SK-N-MC (cell line): ENCODE measurements at regions not wholly inside any gene's neighbourhood (a gene's known extent, or its start where the extent isn't known, plus 50 kb on each side); places are given as distances from the start of the nearest gene placed in this dataset.

ENCODE experiments used
- EZH2 ChIP-seq: fragments of 200-600 bp; sonication (generic); IDR thresholded peaks from one replicate; pipeline ENCODE4 v1.6.1; 2017; ENCODE audit warnings: antibody characterized with exemption
- FOXP2 ChIP-seq: optimal IDR thresholded peaks from 2 replicates; pipeline ENCODE3; 2011; ENCODE audit warnings: mild to moderate bottlenecking, moderate library complexity; ENCODE audit not compliant: insufficient read depth; ENCODE audit errors: extremely low read length, control extremely low read depth
- POLR2AphosphoS5 ChIP-seq: IDR thresholded peaks from 2 replicates; pipeline ENCODE4 v1.6.1; 2012; ENCODE audit warnings: mild to moderate bottlenecking, low read depth, low read length, borderline replicate concordance

DNA sequence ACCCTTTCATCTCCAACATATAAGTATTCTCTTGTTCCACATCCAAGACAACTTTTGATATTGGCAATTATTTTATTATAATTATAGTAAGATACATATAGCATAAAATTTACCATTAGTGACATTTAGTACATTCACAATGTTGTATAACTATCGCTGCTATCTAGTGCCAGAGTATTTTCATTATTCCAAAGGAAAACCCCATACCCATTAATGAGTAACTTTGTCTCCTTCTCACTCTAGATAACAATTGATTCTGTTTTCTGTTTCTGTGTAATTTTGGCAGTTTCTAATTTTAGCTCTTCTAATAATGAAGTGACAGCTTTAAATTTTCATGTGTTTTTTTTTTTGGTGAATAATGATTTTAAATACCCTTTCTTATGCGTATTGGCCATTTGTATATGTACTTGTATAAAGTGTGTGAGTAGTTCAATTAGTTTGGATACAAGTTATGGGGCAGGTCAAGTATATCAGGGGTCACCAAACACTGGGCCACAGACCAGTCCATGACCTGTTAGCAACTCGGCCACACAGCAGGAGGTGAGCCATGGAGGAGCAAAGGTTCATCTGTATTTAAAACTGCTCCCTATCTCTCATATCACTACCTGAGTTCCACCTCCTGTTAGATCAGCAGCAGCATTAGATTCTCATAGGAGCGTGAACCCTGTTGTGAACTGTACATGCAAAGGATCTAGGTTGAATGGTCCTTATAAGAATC, 97.2 kb upstream of the SYT1 start:
- TF ChIP-seq EZH2 (no peak), POLR2AphosphoS5 (no peak), FOXP2 (no peak)
